ENCODE measurements at regions not wholly inside any gene's neighbourhood (a gene's known extent, or its start where the extent isn't known, plus 50 kb on each side); places are given as distances from the start of the nearest gene placed in this dataset.

DNA sequence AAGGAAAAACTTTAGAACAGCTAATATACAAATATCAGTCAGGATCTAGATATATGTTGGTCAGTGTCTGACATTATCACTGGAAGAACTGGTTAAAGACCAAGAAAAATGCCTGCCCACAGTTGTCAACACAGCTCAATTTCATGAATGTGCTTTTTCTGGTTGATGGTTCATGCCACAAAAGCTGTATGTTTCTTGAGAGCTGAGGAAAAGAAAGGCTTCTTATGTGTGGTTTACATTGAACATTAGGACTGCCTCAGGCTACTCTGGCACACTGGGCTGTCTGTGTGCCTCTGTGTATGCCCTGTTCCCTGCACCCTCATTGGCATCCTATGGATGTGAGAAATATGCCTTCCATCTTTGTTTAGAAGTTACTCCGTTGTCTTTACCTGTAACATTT, 218.8 kb upstream of the RGS6 start:
- TF ChIP-seq POLR2A (IDR thresholded peaks at IDR 0.05) (no peak), POLR2AphosphoS5 (IDR thresholded peaks at IDR 0.05) (no peak), EP300 (IDR thresholded peaks at IDR 0.05) (no peak)
- TF ChIP-seq, protein P1, sequence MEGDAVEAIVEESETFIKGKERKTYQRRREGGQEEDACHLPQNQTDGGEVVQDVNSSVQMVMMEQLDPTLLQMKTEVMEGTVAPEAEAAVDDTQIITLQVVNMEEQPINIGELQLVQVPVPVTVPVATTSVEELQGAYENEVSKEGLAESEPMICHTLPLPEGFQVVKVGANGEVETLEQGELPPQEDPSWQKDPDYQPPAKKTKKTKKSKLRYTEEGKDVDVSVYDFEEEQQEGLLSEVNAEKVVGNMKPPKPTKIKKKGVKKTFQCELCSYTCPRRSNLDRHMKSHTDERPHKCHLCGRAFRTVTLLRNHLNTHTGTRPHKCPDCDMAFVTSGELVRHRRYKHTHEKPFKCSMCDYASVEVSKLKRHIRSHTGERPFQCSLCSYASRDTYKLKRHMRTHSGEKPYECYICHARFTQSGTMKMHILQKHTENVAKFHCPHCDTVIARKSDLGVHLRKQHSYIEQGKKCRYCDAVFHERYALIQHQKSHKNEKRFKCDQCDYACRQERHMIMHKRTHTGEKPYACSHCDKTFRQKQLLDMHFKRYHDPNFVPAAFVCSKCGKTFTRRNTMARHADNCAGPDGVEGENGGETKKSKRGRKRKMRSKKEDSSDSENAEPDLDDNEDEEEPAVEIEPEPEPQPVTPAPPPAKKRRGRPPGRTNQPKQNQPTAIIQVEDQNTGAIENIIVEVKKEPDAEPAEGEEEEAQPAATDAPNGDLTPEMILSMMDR (IDR thresholded peaks at IDR 0.05) = no peak

All from sigmoid colon (tissue), 4 donors.